NCI-H526 treated with DMSO at 0.1 percent for 48 hours (cell line): ENCODE measurements at regions not wholly inside any gene's neighbourhood (a gene's known extent, or its start where the extent isn't known, plus 50 kb on each side); places are given as distances from the start of the nearest gene placed in this dataset.

Source experiments
- DNase-seq: peaks from one replicate; lab custom pipeline; 2025; lab: John Stamatoyannopoulos, UW

DNA sequence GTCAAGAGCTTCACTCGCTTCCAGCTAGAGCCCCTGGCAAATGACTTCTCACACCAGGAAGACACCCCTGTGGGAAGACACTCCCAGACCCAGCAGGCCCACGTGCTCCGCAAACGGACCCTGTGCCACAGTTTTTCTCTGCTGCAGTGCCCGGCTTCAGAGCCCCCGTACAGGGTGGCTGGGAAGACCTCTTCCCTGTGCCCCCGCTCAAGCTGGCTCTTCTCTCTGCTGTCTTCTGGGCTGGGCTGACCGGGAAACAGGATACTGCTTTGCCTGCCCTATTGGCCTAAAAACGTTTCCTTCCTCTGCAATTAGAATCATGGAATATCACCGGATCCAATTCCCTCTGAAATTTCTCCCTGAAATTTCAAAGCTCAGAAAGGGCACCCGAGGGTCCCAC lies 63.7 kb upstream of the CRHR1 start:
- no peak for DNase-seq

DNA sequence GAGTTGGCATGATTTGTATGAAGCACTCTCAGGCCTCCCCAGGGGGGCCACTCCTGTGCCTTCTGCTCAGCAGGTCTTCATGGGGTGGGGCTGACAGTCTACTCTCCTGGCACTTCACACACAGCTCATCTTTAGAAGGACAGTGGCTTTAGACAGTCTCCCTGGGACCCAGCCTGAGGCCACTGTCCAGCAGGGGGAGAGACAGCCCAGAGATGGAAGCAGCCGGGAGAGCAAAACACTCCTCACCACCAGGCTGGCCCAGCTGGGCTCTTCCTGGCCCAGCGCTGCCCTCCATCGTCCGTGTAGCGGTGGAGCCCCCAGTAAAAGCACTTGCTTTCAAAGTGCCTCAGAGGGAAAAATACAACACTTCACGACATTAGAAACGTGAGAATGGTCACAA lies 62.0 kb upstream of the CRHR1 start:
- DNase-seq = no peak

DNA sequence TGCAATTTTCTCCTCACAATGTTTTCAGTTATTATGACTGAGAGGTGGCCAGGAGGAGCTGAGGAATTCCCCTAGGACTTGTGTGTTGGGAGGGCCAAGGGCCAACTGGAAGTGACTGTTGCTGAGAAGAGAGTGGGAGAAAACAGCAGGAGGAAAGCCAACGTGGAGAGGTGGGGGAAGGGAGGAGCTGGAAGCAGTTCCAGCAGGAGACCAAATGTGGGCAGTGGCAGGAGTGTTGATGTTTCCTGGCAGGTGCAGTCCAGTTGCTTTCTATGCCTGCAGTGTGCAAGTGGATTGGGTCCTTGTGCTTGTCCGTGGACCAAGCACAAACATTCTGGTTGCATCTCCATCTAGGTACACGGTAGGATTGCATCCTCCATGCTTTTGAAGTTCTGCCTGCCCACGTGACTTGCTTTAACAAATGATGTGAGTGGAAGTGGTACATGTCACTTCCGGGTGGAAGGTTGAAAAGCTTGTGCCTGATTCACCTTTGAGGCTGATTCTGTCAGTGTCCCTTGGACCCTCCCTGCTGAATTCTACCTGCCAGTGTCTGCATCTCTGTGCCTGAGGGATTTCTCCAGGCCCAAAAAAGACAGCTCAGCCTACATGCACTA lies 54.7 kb upstream of the CRHR1 start:
- DNase-seq = no peak

DNA sequence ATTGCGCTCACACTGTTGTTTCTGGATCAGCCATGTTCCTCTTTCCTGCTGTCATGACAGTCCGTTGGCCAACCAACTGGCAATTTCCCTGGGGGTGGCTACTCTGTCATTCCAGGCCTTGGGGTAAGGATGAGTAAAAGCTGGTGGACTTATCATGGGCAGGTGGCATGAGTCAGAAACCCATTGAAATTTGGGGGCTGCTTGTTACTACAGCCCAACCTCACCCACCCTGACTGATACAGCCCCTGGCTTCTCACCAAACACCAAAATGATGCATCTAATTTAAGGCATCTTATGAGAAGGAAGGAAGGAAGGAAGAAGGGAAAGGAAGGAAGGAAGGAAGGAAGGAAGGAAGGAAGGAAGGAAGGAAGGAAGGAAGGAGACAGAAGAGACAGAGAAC lies 53.9 kb upstream of the CRHR1 start:
- DNase-seq = no peak

DNA sequence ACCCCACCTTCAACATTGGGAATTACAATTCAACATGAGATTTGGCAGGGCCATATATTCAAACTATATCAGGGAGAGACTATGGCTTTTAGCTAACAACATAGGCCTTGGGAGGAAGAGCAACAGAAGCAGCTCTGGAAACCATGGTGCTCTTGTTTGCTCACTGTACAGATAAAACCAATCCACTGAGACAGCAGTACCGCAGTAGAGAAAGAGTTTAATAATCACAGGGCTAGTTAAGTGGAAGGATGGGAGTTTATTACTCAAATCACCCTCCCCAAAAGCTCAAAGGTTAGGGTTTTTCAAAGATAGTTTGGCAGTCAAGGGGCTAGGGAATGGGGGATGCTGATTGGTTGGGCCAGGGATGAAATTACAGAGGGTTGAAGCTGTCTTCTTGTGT lies 52.7 kb upstream of the CRHR1 start:
- DNase-seq = no peak

DNA sequence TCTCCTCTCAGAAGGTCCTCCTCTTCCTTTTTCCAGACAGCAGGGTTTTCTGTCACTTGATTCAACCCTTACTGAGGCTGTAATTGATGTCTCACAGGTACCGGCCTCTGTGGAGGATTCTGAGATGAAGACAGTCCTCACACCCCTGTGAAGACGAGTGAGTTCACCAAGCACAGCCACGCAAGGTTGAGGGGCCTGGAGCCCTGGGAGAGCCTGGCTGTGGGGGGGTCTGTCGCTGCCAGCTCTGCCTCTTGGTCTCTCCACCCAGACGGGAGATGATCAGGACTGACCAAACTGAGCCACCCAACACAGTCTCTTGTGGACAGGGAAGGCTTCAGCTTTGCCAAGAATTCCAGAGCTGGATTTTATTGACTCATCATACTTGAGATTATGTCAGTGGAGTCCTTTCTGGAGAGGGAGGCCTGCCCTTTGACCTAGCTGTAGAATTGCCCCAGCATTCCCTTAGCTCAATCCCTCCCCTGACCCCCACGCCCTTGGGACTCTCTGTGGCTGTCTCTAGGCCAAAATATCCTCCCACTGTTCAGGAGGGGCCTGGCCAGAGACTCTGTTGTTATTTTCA lies 51.1 kb upstream of the CRHR1 start:
- DNase-seq = no peak

DNA sequence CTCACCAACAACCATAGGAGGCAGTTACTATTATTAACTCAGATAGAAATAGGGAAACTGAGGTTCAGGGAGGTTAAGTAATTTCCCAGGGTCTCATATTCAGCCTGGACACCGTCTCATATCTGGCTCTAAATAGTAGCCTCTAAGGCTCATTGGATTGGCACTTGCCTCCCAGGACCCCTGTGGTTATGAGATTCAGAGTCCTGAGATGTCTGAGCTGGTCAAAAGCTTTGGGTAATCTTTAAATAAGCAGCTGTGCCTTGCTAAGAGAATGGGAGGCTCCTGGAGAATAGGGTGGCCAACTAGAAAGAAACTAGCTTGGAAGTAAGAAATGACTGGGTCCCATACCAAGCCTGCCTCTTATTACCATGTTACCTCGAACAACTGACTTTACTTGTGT lies 50.3 kb upstream of the CRHR1 start:
- no peak for DNase-seq
